ENCODE measurements at regions not wholly inside any gene's neighbourhood (a gene's known extent, or its start where the extent isn't known, plus 50 kb on each side); places are given as distances from the start of the nearest gene placed in this dataset.

DNA sequence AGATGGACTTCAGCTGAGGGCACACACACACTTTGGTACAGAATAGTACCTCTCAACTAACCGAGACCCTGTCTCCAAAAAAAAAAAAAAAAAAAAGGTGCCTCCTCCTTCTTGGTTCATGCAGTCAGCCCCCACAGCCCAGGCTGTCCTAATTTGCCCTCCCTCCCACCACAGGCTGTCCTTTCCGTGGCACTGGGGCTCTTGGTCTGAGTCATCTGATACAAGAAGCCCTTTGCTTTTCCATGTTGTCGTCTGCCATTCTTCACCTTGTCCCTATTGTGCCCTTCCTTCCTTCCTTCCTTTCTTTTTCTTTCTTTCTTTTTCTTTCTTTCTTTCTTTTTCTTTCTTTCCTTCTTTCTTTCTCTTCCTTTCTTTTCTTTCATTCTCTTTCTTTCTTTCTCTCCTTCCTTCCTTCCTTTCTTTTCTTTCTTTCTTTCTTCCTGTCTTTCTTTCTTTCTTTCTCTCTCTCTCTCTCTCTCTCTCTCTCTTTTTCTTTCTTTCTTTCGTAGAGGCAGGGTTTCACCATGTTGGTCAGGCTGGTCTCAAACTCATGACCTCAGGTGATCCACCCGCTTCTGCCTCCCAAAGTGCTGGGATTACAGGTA is 96.0 kb upstream of the IKZF1 start:
- CTCF ChIA-PET, result interaction anchor here (1.5 to 15.4 kb wide), 5 partner anchors 13 to 470 kb away, joined by 5 to 353 read pairs (median 37); no protein-coding TSS in a partner anchor
- Histone ChIP-seq H4K20me1 (ENCODE audit: insufficient read depth) (no peaks in the 10 kb centered on the region), H3K9ac (no peak overlapping the region), H3K9me2 (no peaks in the 10 kb centered on the region), H3K9me3 (no peaks in the 10 kb centered on the region), H3K4me3 (ENCODE audit: low read depth in 2 of 2, low read length in 1 of 2) (no peak overlapping the region), H3K27ac (ENCODE audit: low read depth in 2 of 2, low read length in 1 of 2) (no peak overlapping the region), H3F3A (replicated peaks; ENCODE audit: insufficient read depth) (no peaks in the 10 kb centered on the region), H3K79me2 (ENCODE audit: insufficient read depth) (no peaks in the 10 kb centered on the region), H3K36me3 (replicated peaks in 1 of 2; ENCODE audit: control insufficient read depth in 1 of 2, insufficient read depth in 2 of 2, low read length in 1 of 2) (no peaks in the 10 kb centered on the region), H3K27me3 (ENCODE audit: insufficient read depth) (no peaks in the 10 kb centered on the region), H3K4me2 (no peak overlapping the region), H2AFZ (ENCODE audit: low read depth) (no peak overlapping the region), H3K4me1 (ENCODE audit: control insufficient read depth in 1 of 2, insufficient read depth in 2 of 2, low read depth in 1 of 2, low read length in 1 of 2) (no peaks in the 10 kb centered on the region)
- POLR2A ChIA-PET, result no interaction called here
- WGBS (ENCODE audit: low lambda C conversion rate), result 24% methylated on average over 5 of the region's 5 CpGs
- no peak for DNase-seq
- TF ChIP-seq TEAD4 (IDR thresholded peaks at IDR 0.05; ENCODE audit: borderline replicate concordance, insufficient read depth) (no peak), YY1 (IDR thresholded peaks at IDR 0.05; ENCODE audit: low read depth) (no peak), RAD21 (IDR thresholded peaks at IDR 0.05; ENCODE audit: low read length) (no peak), SMC3 (IDR thresholded peaks at IDR 0.05; ENCODE audit: low read depth, low read length) (no peak), MXI1 (IDR thresholded peaks at IDR 0.05; ENCODE audit: low read depth, low read length) (no peak)
- TF ChIP-seq, protein P1, sequence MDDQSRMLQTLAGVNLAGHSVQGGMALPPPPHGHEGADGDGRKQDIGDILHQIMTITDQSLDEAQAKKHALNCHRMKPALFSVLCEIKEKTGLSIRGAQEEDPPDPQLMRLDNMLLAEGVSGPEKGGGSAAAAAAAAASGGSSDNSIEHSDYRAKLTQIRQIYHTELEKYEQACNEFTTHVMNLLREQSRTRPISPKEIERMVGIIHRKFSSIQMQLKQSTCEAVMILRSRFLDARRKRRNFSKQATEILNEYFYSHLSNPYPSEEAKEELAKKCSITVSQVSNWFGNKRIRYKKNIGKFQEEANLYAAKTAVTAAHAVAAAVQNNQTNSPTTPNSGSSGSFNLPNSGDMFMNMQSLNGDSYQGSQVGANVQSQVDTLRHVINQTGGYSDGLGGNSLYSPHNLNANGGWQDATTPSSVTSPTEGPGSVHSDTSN (IDR thresholded peaks at IDR 0.05), result no peak

DNA sequence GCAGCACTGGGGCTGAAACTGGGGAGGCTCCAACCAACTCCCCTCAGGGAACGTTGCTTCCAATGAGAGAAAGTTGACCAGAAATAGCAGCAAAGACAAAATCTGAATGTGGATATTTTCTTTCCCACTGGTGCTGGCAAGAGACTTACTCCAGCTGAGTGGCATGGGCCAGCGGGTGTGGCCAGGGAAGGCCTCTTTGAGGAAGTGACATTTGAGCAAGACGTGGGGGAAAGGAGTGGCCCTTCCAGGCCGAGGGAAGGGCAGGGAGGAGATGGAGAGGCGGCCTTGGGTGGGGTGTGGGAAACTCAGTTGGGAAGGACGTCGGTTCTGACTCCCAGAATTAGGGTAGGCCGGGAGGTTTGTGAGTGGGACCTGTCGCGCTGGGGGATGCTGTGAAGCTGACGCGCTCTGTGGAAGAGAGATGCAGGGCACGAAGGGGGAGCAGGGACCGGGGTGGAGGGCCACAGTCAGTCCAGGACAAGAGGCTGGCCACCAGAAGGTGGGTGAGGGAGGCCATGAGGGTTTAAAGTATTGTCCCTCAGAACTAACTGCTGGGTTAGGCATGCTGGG is 96.7 kb upstream of the IKZF1 start:
- no peak for DNase-seq
- H3K9ac ChIP-seq, result no peak overlapping the region
- 57% methylated on average over 14 of the region's 14 CpGs for WGBS (ENCODE audit: low lambda C conversion rate)
- H3K4me1 ChIP-seq (ENCODE audit: control insufficient read depth in 1 of 2, insufficient read depth in 2 of 2, low read depth in 1 of 2, low read length in 1 of 2), result no peaks in the 10 kb centered on the region
- no peaks in the 10 kb centered on the region for H4K20me1 ChIP-seq (ENCODE audit: insufficient read depth)
- ChIA-PET POLR2A (no interaction called here), CTCF (interaction anchor here (1.5 to 15.4 kb wide), 7 partner anchors 14 to 470 kb away, joined by 5 to 353 read pairs (median 31); no protein-coding TSS in a partner anchor)
- H3K27ac ChIP-seq (ENCODE audit: low read depth in 2 of 2, low read length in 1 of 2), result no peak overlapping the region
- H3K4me2 ChIP-seq, result no peak overlapping the region
- H3F3A ChIP-seq (replicated peaks; ENCODE audit: insufficient read depth), result no peaks in the 10 kb centered on the region
- H3K79me2 ChIP-seq (ENCODE audit: insufficient read depth), result no peaks in the 10 kb centered on the region
- TF ChIP-seq FOXJ3 (CRISPR knock-in tag; IDR thresholded peaks at IDR 0.05) (no peak), SMC3 (IDR thresholded peaks at IDR 0.05; ENCODE audit: low read depth, low read length) (no peak), MXI1 (IDR thresholded peaks at IDR 0.05; ENCODE audit: low read depth, low read length) (no peak), TCF12 (IDR thresholded peaks at IDR 0.05) (no peak), GATA2 (CRISPR knock-in tag; IDR thresholded peaks at IDR 0.05) (no peak), RXRA (IDR thresholded peaks at IDR 0.05; ENCODE audit: borderline replicate concordance, low read depth) (no peak)
- TF ChIP-seq, protein P1 (IDR thresholded peaks at IDR 0.05), result no peak
- TF ChIP-seq, protein P2, sequence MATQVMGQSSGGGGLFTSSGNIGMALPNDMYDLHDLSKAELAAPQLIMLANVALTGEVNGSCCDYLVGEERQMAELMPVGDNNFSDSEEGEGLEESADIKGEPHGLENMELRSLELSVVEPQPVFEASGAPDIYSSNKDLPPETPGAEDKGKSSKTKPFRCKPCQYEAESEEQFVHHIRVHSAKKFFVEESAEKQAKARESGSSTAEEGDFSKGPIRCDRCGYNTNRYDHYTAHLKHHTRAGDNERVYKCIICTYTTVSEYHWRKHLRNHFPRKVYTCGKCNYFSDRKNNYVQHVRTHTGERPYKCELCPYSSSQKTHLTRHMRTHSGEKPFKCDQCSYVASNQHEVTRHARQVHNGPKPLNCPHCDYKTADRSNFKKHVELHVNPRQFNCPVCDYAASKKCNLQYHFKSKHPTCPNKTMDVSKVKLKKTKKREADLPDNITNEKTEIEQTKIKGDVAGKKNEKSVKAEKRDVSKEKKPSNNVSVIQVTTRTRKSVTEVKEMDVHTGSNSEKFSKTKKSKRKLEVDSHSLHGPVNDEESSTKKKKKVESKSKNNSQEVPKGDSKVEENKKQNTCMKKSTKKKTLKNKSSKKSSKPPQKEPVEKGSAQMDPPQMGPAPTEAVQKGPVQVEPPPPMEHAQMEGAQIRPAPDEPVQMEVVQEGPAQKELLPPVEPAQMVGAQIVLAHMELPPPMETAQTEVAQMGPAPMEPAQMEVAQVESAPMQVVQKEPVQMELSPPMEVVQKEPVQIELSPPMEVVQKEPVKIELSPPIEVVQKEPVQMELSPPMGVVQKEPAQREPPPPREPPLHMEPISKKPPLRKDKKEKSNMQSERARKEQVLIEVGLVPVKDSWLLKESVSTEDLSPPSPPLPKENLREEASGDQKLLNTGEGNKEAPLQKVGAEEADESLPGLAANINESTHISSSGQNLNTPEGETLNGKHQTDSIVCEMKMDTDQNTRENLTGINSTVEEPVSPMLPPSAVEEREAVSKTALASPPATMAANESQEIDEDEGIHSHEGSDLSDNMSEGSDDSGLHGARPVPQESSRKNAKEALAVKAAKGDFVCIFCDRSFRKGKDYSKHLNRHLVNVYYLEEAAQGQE (IDR thresholded peaks at IDR 0.05; ENCODE audit: low read depth, low read length), result no peak
- no peaks in the 10 kb centered on the region for H3K9me2 ChIP-seq
- H3K36me3 ChIP-seq (replicated peaks in 1 of 2; ENCODE audit: control insufficient read depth in 1 of 2, insufficient read depth in 2 of 2, low read length in 1 of 2), result no peaks in the 10 kb centered on the region
- H3K9me3 ChIP-seq, result no peaks in the 10 kb centered on the region
- H3K27me3 ChIP-seq (ENCODE audit: insufficient read depth), result no peaks in the 10 kb centered on the region
- H3K4me3 ChIP-seq (ENCODE audit: low read depth in 2 of 2, low read length in 1 of 2), result no peak overlapping the region
- H2AFZ ChIP-seq (ENCODE audit: low read depth), result no peak overlapping the region
